ENCODE measurements at regions not wholly inside any gene's neighbourhood (a gene's known extent, or its start where the extent isn't known, plus 50 kb on each side); places are given as distances from the start of the nearest gene placed in this dataset.

DNA sequence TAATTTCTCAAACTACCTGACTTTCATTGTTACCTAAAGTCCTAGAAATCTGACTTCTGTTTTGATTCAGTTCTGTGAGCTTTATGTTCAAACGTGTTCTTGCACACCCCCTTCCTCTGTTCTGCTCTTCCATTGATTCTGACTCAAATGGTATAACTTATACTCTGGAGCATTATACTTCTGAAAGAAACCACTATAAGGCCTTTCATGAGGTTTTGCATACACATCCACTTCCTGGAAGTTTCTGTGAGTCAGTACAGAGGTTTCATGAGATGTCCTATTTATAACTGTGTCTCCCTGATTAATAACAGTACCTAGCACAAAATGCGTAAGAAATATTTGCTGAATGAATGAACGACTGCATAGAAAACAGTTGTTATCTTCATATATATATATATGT lies 540.2 kb upstream of the CT83 start:
- H3K36me3 ChIP-seq (replicated peaks in 1 of 2; ENCODE audit: control insufficient read depth in 2 of 2, insufficient read depth in 2 of 2, low read length in 2 of 2), result no peaks in the 10 kb centered on the region
- H3K4me3 ChIP-seq (ENCODE audit: low read length in 2 of 2), result no peak overlapping the region
- H2BK120ac ChIP-seq (ENCODE audit: low read depth, low read length), result no peak overlapping the region
- H3K14ac ChIP-seq (ENCODE audit: low read length), result no peak overlapping the region
- H3K27me3 ChIP-seq (ENCODE audit: control insufficient read depth in 3 of 3, insufficient read depth in 3 of 3, low read depth in 1 of 3, low read length in 3 of 3), result no peaks in the 10 kb centered on the region
- H2BK5ac ChIP-seq (ENCODE audit: low read length), result no peak overlapping the region
- no peak overlapping the region for H4K8ac ChIP-seq (ENCODE audit: low read depth, low read length)
- no peaks in the 10 kb centered on the region for H3K4me1 ChIP-seq (ENCODE audit: control insufficient read depth in 2 of 2, insufficient read depth in 1 of 2, low read depth in 1 of 2, low read length in 2 of 2)
- no peak overlapping the region for H2AK5ac ChIP-seq (ENCODE audit: low read depth, low read length)
- no peak overlapping the region for H3K18ac ChIP-seq (ENCODE audit: low read length)
- H3K9me3 ChIP-seq (replicated peaks in 1 of 2; ENCODE audit: control insufficient read depth in 2 of 2, insufficient read depth in 1 of 2, low read depth in 1 of 2, low read length in 2 of 2), result no peaks in the 10 kb centered on the region
- no CpG with 5 or more reads among the region's 3 CpGs for WGBS, 2 donors (ENCODE audit: extremely low coverage in 2 of 2, insufficient read length in 2 of 2, insufficient replicate concordance in 1 of 2)
- no peak overlapping the region for H3K4me2 ChIP-seq (ENCODE audit: insufficient read depth, low read length, poor library complexity, severe bottlenecking)
- no peak for DNase-seq (ENCODE audit: low spot score)
- no peak overlapping the region for H4K91ac ChIP-seq (ENCODE audit: low read depth, low read length, poor library complexity)
- no peak overlapping the region for H2BK15ac ChIP-seq (ENCODE audit: low read length)
- H3K4ac ChIP-seq (ENCODE audit: low read length), result no peak overlapping the region
- H3K23ac ChIP-seq (ENCODE audit: low read depth, low read length, poor library complexity), result no peak overlapping the region
- no peak overlapping the region for H3K27ac ChIP-seq (replicated peaks; ENCODE audit: low read length)
- H2AFZ ChIP-seq (ENCODE audit: low read length), result no peak overlapping the region
- H2BK12ac ChIP-seq (ENCODE audit: low read length), result no peak overlapping the region
- H3K79me1 ChIP-seq (ENCODE audit: low read depth, low read length), result no peaks in the 10 kb centered on the region
- no peak overlapping the region for H3K9ac ChIP-seq (ENCODE audit: low read depth, low read length, poor library complexity)

DNA sequence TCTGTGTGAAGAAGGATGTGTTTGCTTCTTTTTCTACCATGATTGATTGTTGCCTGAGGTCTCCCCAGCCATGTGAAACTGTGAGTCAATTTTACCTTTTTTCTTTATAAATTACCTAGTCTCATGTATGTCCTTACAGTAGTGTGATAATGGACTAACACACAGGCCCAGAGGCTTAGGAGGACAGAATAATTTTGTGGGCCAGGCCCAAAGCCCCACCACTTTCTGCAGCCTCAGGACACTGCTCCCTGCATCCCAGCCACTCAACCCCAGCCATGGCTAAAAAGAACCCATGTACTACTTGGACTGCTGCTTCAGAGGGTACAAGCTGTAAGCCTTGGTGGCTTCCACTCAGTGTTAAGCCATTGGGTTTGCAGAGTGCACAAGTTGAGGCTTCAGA lies 512.7 kb upstream of the CT83 start:
- no peaks in the 10 kb centered on the region for H3K4me1 ChIP-seq (ENCODE audit: control insufficient read depth in 2 of 2, insufficient read depth in 1 of 2, low read depth in 1 of 2, low read length in 2 of 2)
- H2BK5ac ChIP-seq (ENCODE audit: low read length), result no peak overlapping the region
- H3K23ac ChIP-seq (ENCODE audit: low read depth, low read length, poor library complexity), result no peak overlapping the region
- no peaks in the 10 kb centered on the region for H3K9me3 ChIP-seq (replicated peaks in 1 of 2; ENCODE audit: control insufficient read depth in 2 of 2, insufficient read depth in 1 of 2, low read depth in 1 of 2, low read length in 2 of 2)
- no peak overlapping the region for H4K91ac ChIP-seq (ENCODE audit: low read depth, low read length, poor library complexity)
- H4K8ac ChIP-seq (ENCODE audit: low read depth, low read length), result no peak overlapping the region
- H3K27me3 ChIP-seq (ENCODE audit: control insufficient read depth in 3 of 3, insufficient read depth in 3 of 3, low read depth in 1 of 3, low read length in 3 of 3), result no peaks in the 10 kb centered on the region
- no peak overlapping the region for H3K4me3 ChIP-seq (ENCODE audit: low read length in 2 of 2)
- no peak overlapping the region for H3K14ac ChIP-seq (ENCODE audit: low read length)
- H2AFZ ChIP-seq (ENCODE audit: low read length), result no peak overlapping the region
- no peak for DNase-seq (ENCODE audit: low spot score)
- no peaks in the 10 kb centered on the region for H3K79me1 ChIP-seq (ENCODE audit: low read depth, low read length)
- H3K9ac ChIP-seq (ENCODE audit: low read depth, low read length, poor library complexity), result no peak overlapping the region
- H3K4ac ChIP-seq (ENCODE audit: low read length), result no peak overlapping the region
- H3K36me3 ChIP-seq (replicated peaks in 1 of 2; ENCODE audit: control insufficient read depth in 2 of 2, insufficient read depth in 2 of 2, low read length in 2 of 2), result no peaks in the 10 kb centered on the region
- no peak overlapping the region for H2BK12ac ChIP-seq (ENCODE audit: low read length)
- no peak overlapping the region for H3K27ac ChIP-seq (replicated peaks; ENCODE audit: low read length)
- no peak overlapping the region for H2BK15ac ChIP-seq (ENCODE audit: low read length)
- no peak overlapping the region for H2AK5ac ChIP-seq (ENCODE audit: low read depth, low read length)
- no peak overlapping the region for H3K18ac ChIP-seq (ENCODE audit: low read length)
- no peak overlapping the region for H2BK120ac ChIP-seq (ENCODE audit: low read depth, low read length)
- no peak overlapping the region for H3K4me2 ChIP-seq (ENCODE audit: insufficient read depth, low read length, poor library complexity, severe bottlenecking)

DNA sequence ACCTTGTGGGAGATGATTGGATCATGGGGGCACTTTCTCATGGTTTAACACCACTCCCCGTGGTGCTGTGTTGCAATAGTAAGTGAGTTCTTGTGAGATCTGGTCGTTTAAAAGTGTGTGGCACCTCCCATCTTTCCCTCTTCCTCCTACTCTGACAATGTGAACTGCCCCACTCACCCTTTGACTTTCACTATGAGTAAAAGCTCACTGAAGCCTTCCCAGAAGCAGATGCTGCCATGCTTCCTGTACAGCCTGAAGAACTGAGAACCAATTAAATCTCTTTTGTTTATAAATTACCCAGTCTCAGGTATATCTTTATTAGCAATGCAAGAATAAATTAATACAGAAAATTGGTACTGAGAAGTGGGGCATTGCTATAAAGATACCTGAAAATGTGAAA lies 509.6 kb upstream of the CT83 start:
- no peak overlapping the region for H3K4me2 ChIP-seq (ENCODE audit: insufficient read depth, low read length, poor library complexity, severe bottlenecking)
- no peak overlapping the region for H2BK12ac ChIP-seq (ENCODE audit: low read length)
- DNase-seq (ENCODE audit: low spot score), result no peak
- H3K79me1 ChIP-seq (ENCODE audit: low read depth, low read length), result no peaks in the 10 kb centered on the region
- no peaks in the 10 kb centered on the region for H3K9me3 ChIP-seq (replicated peaks in 1 of 2; ENCODE audit: control insufficient read depth in 2 of 2, insufficient read depth in 1 of 2, low read depth in 1 of 2, low read length in 2 of 2)
- H2BK5ac ChIP-seq (ENCODE audit: low read length), result no peak overlapping the region
- H4K91ac ChIP-seq (ENCODE audit: low read depth, low read length, poor library complexity), result no peak overlapping the region
- no peak overlapping the region for H2BK120ac ChIP-seq (ENCODE audit: low read depth, low read length)
- H3K9ac ChIP-seq (ENCODE audit: low read depth, low read length, poor library complexity), result no peak overlapping the region
- H3K4me3 ChIP-seq (ENCODE audit: low read length in 2 of 2), result no peak overlapping the region
- no peak overlapping the region for H3K27ac ChIP-seq (replicated peaks; ENCODE audit: low read length)
- H3K18ac ChIP-seq (ENCODE audit: low read length), result no peak overlapping the region
- H3K4ac ChIP-seq (ENCODE audit: low read length), result no peak overlapping the region
- no peaks in the 10 kb centered on the region for H3K4me1 ChIP-seq (ENCODE audit: control insufficient read depth in 2 of 2, insufficient read depth in 1 of 2, low read depth in 1 of 2, low read length in 2 of 2)
- no CpG with 5 or more reads among the region's 2 CpGs for WGBS, 2 donors (ENCODE audit: extremely low coverage in 2 of 2, insufficient read length in 2 of 2, insufficient replicate concordance in 1 of 2)
- no peak overlapping the region for H3K23ac ChIP-seq (ENCODE audit: low read depth, low read length, poor library complexity)
- H3K36me3 ChIP-seq (replicated peaks in 1 of 2; ENCODE audit: control insufficient read depth in 2 of 2, insufficient read depth in 2 of 2, low read length in 2 of 2), result no peaks in the 10 kb centered on the region
- H4K8ac ChIP-seq (ENCODE audit: low read depth, low read length), result no peak overlapping the region
- no peaks in the 10 kb centered on the region for H3K27me3 ChIP-seq (ENCODE audit: control insufficient read depth in 3 of 3, insufficient read depth in 3 of 3, low read depth in 1 of 3, low read length in 3 of 3)
- H2AFZ ChIP-seq (ENCODE audit: low read length), result no peak overlapping the region
- no peak overlapping the region for H3K14ac ChIP-seq (ENCODE audit: low read length)
- H2BK15ac ChIP-seq (ENCODE audit: low read length), result no peak overlapping the region
- no peak overlapping the region for H2AK5ac ChIP-seq (ENCODE audit: low read depth, low read length)

DNA sequence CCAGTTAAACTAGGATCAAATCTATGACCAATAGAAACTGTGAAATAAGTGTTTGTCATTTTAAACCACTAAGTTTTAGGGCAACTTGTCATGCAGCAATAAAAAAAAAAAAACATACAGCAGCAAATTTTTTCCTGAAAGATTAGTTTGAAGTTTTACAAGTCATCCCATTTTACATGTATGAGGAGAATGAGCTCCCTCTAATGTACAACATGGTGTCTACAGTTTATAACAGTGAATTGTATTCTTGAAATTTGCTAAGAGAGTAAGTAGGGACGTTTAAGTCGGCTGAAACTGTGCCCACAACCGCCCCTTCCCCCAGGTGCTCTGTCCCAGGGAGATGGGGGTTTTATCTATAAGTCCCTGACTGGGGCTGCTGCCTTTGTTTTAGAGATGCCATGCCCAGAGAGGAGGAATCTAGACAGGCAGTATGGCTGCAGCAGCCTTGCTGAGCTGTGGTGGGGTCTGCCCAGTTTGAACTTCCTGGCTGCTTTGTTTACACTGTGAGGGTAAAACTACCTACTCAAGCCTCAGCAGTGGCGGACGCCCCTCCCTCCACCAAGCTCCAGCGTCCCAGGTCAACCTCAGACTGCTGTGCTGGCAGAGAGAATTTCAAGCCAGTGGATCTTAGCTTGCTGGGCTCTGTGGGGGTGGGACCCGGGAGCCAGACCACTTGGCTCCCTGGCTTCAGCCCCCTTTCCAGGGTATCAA lies 499.3 kb upstream of the CT83 start:
- Histone ChIP-seq H3K27me3 (ENCODE audit: control insufficient read depth in 3 of 3, insufficient read depth in 3 of 3, low read depth in 1 of 3, low read length in 3 of 3) (no peaks in the 10 kb centered on the region), H3K14ac (ENCODE audit: low read length) (no peak overlapping the region), H3K4ac (ENCODE audit: low read length) (no peak overlapping the region), H4K91ac (ENCODE audit: low read depth, low read length, poor library complexity) (no peak overlapping the region), H2BK120ac (ENCODE audit: low read depth, low read length) (no peak overlapping the region), H3K36me3 (replicated peaks in 1 of 2; ENCODE audit: control insufficient read depth in 2 of 2, insufficient read depth in 2 of 2, low read length in 2 of 2) (no peaks in the 10 kb centered on the region), H3K9me3 (replicated peaks in 1 of 2; ENCODE audit: control insufficient read depth in 2 of 2, insufficient read depth in 1 of 2, low read depth in 1 of 2, low read length in 2 of 2) (no peaks in the 10 kb centered on the region), H2AK5ac (ENCODE audit: low read depth, low read length) (no peak overlapping the region), H3K9ac (ENCODE audit: low read depth, low read length, poor library complexity) (no peak overlapping the region), H3K79me1 (ENCODE audit: low read depth, low read length) (no peaks in the 10 kb centered on the region), H3K4me3 (ENCODE audit: low read length in 2 of 2) (no peak overlapping the region), H2BK12ac (ENCODE audit: low read length) (no peak overlapping the region), H2AFZ (ENCODE audit: low read length) (no peak overlapping the region), H2BK5ac (ENCODE audit: low read length) (no peak overlapping the region), H3K27ac (replicated peaks; ENCODE audit: low read length) (no peak overlapping the region), H3K4me2 (ENCODE audit: insufficient read depth, low read length, poor library complexity, severe bottlenecking) (no peak overlapping the region), H3K4me1 (ENCODE audit: control insufficient read depth in 2 of 2, insufficient read depth in 1 of 2, low read depth in 1 of 2, low read length in 2 of 2) (no peaks in the 10 kb centered on the region), H3K23ac (ENCODE audit: low read depth, low read length, poor library complexity) (no peak overlapping the region), H2BK15ac (ENCODE audit: low read length) (no peak overlapping the region), H3K18ac (ENCODE audit: low read length) (no peak overlapping the region), H4K8ac (ENCODE audit: low read depth, low read length) (no peak overlapping the region)
- no CpG with 5 or more reads among the region's 7 CpGs for WGBS, 2 donors (ENCODE audit: extremely low coverage in 2 of 2, insufficient read length in 2 of 2, insufficient replicate concordance in 1 of 2)
- no peak for DNase-seq (ENCODE audit: low spot score)

Data from neuronal stem cell (in vitro differentiated cells).